ENCODE measurements at regions not wholly inside any gene's neighbourhood (a gene's known extent, or its start where the extent isn't known, plus 50 kb on each side); places are given as distances from the start of the nearest gene placed in this dataset.

- DNase-seq = peak; percentile 89
Observed at GRCh38 chr6:25070547-25071366, 135.0 kb upstream of the RIPOR2 start.

GRCh38 chr6:25078141-25078540 is 142.4 kb upstream of the RIPOR2 start:
- no peak for DNase-seq

GRCh38 chr6:25083784-25084507 is 148.2 kb upstream of the RIPOR2 start:
- no peak for DNase-seq

- no peak for DNase-seq
Observed at GRCh38 chr6:25084508-25084833, 148.7 kb upstream of the RIPOR2 start.

GRCh38 chr6:25085756-25086155 is 150.0 kb upstream of the RIPOR2 start:
- no peak for DNase-seq

GRCh38 chr6:25086500-25087091 is 150.8 kb upstream of the RIPOR2 start:
- no peak for DNase-seq

- DNase-seq = no peak
Observed at GRCh38 chr6:25088513-25088912, 152.8 kb upstream of the RIPOR2 start.

- DNase-seq = no peak
Observed at GRCh38 chr6:25089442-25089841, 153.7 kb upstream of the RIPOR2 start.

- DNase-seq = no peak
Observed at GRCh38 chr6:25094726-25095125, 159.0 kb upstream of the RIPOR2 start.

- no peak for DNase-seq
Observed at GRCh38 chr6:25100288-25100687, 164.5 kb upstream of the RIPOR2 start.

GRCh38 chr6:25103603-25104002 is 167.8 kb upstream of the RIPOR2 start:
- no peak for DNase-seq

- DNase-seq = no peak
Observed at GRCh38 chr6:25105070-25105925, 169.5 kb upstream of the RIPOR2 start.

- DNase-seq = no peak
Observed at GRCh38 chr6:25107218-25107617, 171.5 kb upstream of the RIPOR2 start.

GRCh38 chr6:25111782-25112181 is 167.4 kb upstream of the CARMIL1 start:
- no peak for DNase-seq

GRCh38 chr6:25112322-25112773 is 166.8 kb upstream of the CARMIL1 start:
- no peak for DNase-seq

GRCh38 chr6:25113436-25113835 is 165.7 kb upstream of the CARMIL1 start:
- DNase-seq = no peak

- peak; percentile 46 for DNase-seq
Observed at GRCh38 chr6:25118038-25118437, 161.1 kb upstream of the CARMIL1 start.

- DNase-seq = no peak
Observed at GRCh38 chr6:25121186-25121585, 158.0 kb upstream of the CARMIL1 start.

- no peak for DNase-seq
Observed at GRCh38 chr6:25122001-25122400, 157.2 kb upstream of the CARMIL1 start.

- no peak for DNase-seq
Observed at GRCh38 chr6:25122622-25123237, 156.4 kb upstream of the CARMIL1 start.

- DNase-seq = no peak
Observed at GRCh38 chr6:25124216-25124715, 154.9 kb upstream of the CARMIL1 start.

GRCh38 chr6:25125736-25126135 is 153.4 kb upstream of the CARMIL1 start:
- DNase-seq = no peak

Data from activated CD4-positive, alpha-beta T cell treated with anti-CD3 and anti-CD28 coated beads, Interleukin-2, Interleukin-6, amounts not matched to agents 100 ng/mL and 50 ng/mL, durations not matched to agents 16 hours and 8 hours (primary cell).